GM12864 (cell line): ENCODE measurements at regions not wholly inside any gene's neighbourhood (a gene's known extent, or its start where the extent isn't known, plus 50 kb on each side); places are given as distances from the start of the nearest gene placed in this dataset.

Experiments
- DNase-seq: peaks from one replicate; pipeline ENCODE4 v3.0.0-alpha.2; 2011; ENCODE audit warnings: low read depth
- H3K4me3 ChIP-seq: 2 replicates; pipeline ENCODE4 v1.5.1; 2011; ENCODE audit warnings: mild to moderate bottlenecking, low read depth, low read length, control low read depth
- CTCF ChIP-seq: IDR thresholded peaks from 2 replicates; pipeline ENCODE4 v1.5.1; 2011; ENCODE audit warnings: low read depth, mild to moderate bottlenecking, moderate library complexity, low read length, control low read depth, inconsistent platforms; ENCODE audit errors: missing control alignments

- TF ChIP-seq CTCF, result no peak
- DNase-seq, result no peak
- H3K4me3 ChIP-seq, result no peak overlapping the region
These were observed 284.1 kb downstream of the TDRD15 start for GRCh38 chr2:21407851-21408250.

- no peak for TF ChIP-seq CTCF
- DNase-seq, result no peak
- H3K4me3 ChIP-seq, result no peak overlapping the region
These were observed 288.0 kb downstream of the TDRD15 start for GRCh38 chr2:21411741-21412140.

- DNase-seq, result no peak
- H3K4me3 ChIP-seq, result no peak overlapping the region
- TF ChIP-seq CTCF, result no peak
These were observed 289.2 kb downstream of the TDRD15 start for GRCh38 chr2:21412944-21413443.

DNA sequence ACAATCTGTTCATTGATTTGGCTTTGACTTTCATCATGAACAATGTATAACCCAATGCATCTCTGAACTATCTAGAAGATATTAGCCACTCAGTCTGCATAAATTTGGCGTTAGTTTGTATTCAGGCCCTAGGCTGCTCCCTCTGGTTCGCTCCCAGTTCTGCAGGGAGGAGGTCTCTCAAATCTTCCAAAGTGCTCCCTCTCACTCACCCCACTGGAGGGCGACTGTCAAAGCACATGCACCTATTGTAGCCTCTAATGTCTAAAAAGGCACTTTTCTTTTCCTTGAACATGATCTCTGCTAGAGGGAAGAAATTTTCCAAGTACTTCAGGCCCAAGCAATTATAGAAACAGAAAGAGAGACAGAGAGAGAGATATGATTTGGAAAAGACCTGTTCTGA lies 291.5 kb downstream of the TDRD15 start:
- peak; percentile 23 for TF ChIP-seq CTCF
- no peak overlapping the region for H3K4me3 ChIP-seq
- no peak for DNase-seq

- TF ChIP-seq CTCF, result no peak
- no peak for DNase-seq
- H3K4me3 ChIP-seq, result no peak overlapping the region
These were observed 292.5 kb downstream of the TDRD15 start for GRCh38 chr2:21416226-21416625.

- DNase-seq, result no peak
These were observed 294.7 kb downstream of the TDRD15 start for GRCh38 chr2:21418456-21418855.

More at GRCh38 chr2:21418456-21418855, 294.7 kb downstream of the TDRD15 start:
- H3K4me3 ChIP-seq, result no peak overlapping the region
- no peak for TF ChIP-seq CTCF
